ENCODE measurements at regions not wholly inside any gene's neighbourhood (a gene's known extent, or its start where the extent isn't known, plus 50 kb on each side); places are given as distances from the start of the nearest gene placed in this dataset.

- TF ChIP-seq REST (IDR thresholded peaks at IDR 0.05; ENCODE audit: insufficient read depth in 1 of 2, low read depth in 2 of 2, low read length in 2 of 2) (no peak), SIN3A (IDR thresholded peaks at IDR 0.05; ENCODE audit: borderline replicate concordance, insufficient read depth, low read length) (no peak), TAF1 (IDR thresholded peaks at IDR 0.05; ENCODE audit: borderline replicate concordance, insufficient read depth, low read length) (no peak), FOXP2 (optimal IDR thresholded peaks at IDR 0.05; ENCODE audit: borderline replicate concordance, extremely low read depth, extremely low read length, insufficient read depth) (no peak), POLR2AphosphoS5 (IDR thresholded peaks at IDR 0.05; ENCODE audit: low read depth, low read length) (no peak)
These were observed 144.9 kb upstream of the PKDCC start for GRCh38 chr2:41902897-41903296.

- TF ChIP-seq POLR2AphosphoS5 (IDR thresholded peaks at IDR 0.05; ENCODE audit: low read depth, low read length): no peak
- TF ChIP-seq TAF1 (IDR thresholded peaks at IDR 0.05; ENCODE audit: borderline replicate concordance, insufficient read depth, low read length): no peak
- TF ChIP-seq FOXP2 (optimal IDR thresholded peaks at IDR 0.05; ENCODE audit: borderline replicate concordance, extremely low read depth, extremely low read length, insufficient read depth): no peak
- TF ChIP-seq REST (IDR thresholded peaks at IDR 0.05; ENCODE audit: insufficient read depth in 1 of 2, low read depth in 2 of 2, low read length in 2 of 2): no peak
- TF ChIP-seq SIN3A (IDR thresholded peaks at IDR 0.05; ENCODE audit: borderline replicate concordance, insufficient read depth, low read length): no peak
These were observed 144.2 kb upstream of the PKDCC start for GRCh38 chr2:41903474-41904135.

GRCh38 chr2:41904459-41904858, 143.4 kb upstream of the PKDCC start:
- TF ChIP-seq POLR2AphosphoS5 (IDR thresholded peaks at IDR 0.05; ENCODE audit: low read depth, low read length) (no peak), FOXP2 (optimal IDR thresholded peaks at IDR 0.05; ENCODE audit: borderline replicate concordance, extremely low read depth, extremely low read length, insufficient read depth) (no peak), REST (IDR thresholded peaks at IDR 0.05; ENCODE audit: insufficient read depth in 1 of 2, low read depth in 2 of 2, low read length in 2 of 2) (no peak), SIN3A (IDR thresholded peaks at IDR 0.05; ENCODE audit: borderline replicate concordance, insufficient read depth, low read length) (no peak), TAF1 (IDR thresholded peaks at IDR 0.05; ENCODE audit: borderline replicate concordance, insufficient read depth, low read length) (no peak)

- TF ChIP-seq TAF1 (IDR thresholded peaks at IDR 0.05; ENCODE audit: borderline replicate concordance, insufficient read depth, low read length) (no peak), FOXP2 (optimal IDR thresholded peaks at IDR 0.05; ENCODE audit: borderline replicate concordance, extremely low read depth, extremely low read length, insufficient read depth) (no peak)
These were observed 142.1 kb upstream of the PKDCC start for GRCh38 chr2:41905597-41906337.

GRCh38 chr2:41906338-41906725, 141.5 kb upstream of the PKDCC start:
- no peak for TF ChIP-seq FOXP2 (optimal IDR thresholded peaks at IDR 0.05; ENCODE audit: borderline replicate concordance, extremely low read depth, extremely low read length, insufficient read depth)
- TF ChIP-seq SIN3A (IDR thresholded peaks at IDR 0.05; ENCODE audit: borderline replicate concordance, insufficient read depth, low read length): no peak
- TF ChIP-seq REST (IDR thresholded peaks at IDR 0.05; ENCODE audit: insufficient read depth in 1 of 2, low read depth in 2 of 2, low read length in 2 of 2): no peak
- TF ChIP-seq TAF1 (IDR thresholded peaks at IDR 0.05; ENCODE audit: borderline replicate concordance, insufficient read depth, low read length): no peak
- TF ChIP-seq POLR2AphosphoS5 (IDR thresholded peaks at IDR 0.05; ENCODE audit: low read depth, low read length): no peak
